ENCODE measurements at regions not wholly inside any gene's neighbourhood (a gene's known extent, or its start where the extent isn't known, plus 50 kb on each side); places are given as distances from the start of the nearest gene placed in this dataset.

GRCh38 chr13:106850973-106851650, 283.2 kb upstream of the ARGLU1 start:
- no peak for DNase-seq (ENCODE audit: missing footprints)
- intact Hi-C loops (cut with DNase I) = no loop called here
- no peak for ATAC-seq

- DNase-seq (ENCODE audit: missing footprints) (no peak), ATAC-seq (no peak)
- intact Hi-C loops (cut with DNase I) = no loop called here
Observed at GRCh38 chr13:106846571-106847448, 278.9 kb upstream of the ARGLU1 start.

- intact Hi-C loops (cut with DNase I) = no loop called here
- ATAC-seq = no peak
- DNase-seq (ENCODE audit: missing footprints) = no peak
Observed at GRCh38 chr13:106836186-106836802, 268.4 kb upstream of the ARGLU1 start.

GRCh38 chr13:106835477-106835876, 267.5 kb upstream of the ARGLU1 start:
- DNase-seq (ENCODE audit: missing footprints) (no peak), ATAC-seq (no peak)
- intact Hi-C loops (cut with DNase I) = no loop called here

- intact Hi-C loops (cut with DNase I) = no loop called here
- DNase-seq (ENCODE audit: missing footprints) (no peak), ATAC-seq (no peak)
Observed at GRCh38 chr13:106821979-106822378, 254.0 kb upstream of the ARGLU1 start.

- no peak for DNase-seq (ENCODE audit: missing footprints)
- intact Hi-C loops (cut with DNase I) = no loop called here
- ATAC-seq = no peak
Observed at GRCh38 chr13:106819413-106820180, 251.7 kb upstream of the ARGLU1 start.

GRCh38 chr13:106818971-106819370, 251.0 kb upstream of the ARGLU1 start:
- intact Hi-C loops (cut with DNase I) = no loop called here
- ATAC-seq = no peak
- DNase-seq (ENCODE audit: missing footprints) = no peak

GRCh38 chr13:106815545-106815944, 247.6 kb upstream of the ARGLU1 start:
- intact Hi-C loops (cut with DNase I) = no loop called here
- DNase-seq (ENCODE audit: missing footprints) (peak; percentile 44), ATAC-seq (no peak)

GRCh38 chr13:106814463-106814862, 246.5 kb upstream of the ARGLU1 start:
- no peak for ATAC-seq
- intact Hi-C loops (cut with DNase I) = no loop called here
- DNase-seq (ENCODE audit: missing footprints) = no peak

- DNase-seq (ENCODE audit: missing footprints) (no peak), ATAC-seq (no peak)
- intact Hi-C loops (cut with DNase I) = no loop called here
Observed at GRCh38 chr13:106810069-106810468, 242.1 kb upstream of the ARGLU1 start.

- intact Hi-C loops (cut with DNase I) = no loop called here
- ATAC-seq (no peak), DNase-seq (ENCODE audit: missing footprints) (no peak)
Observed at GRCh38 chr13:106804991-106805390, 237.1 kb upstream of the ARGLU1 start.

- no peak for DNase-seq (ENCODE audit: missing footprints)
- intact Hi-C loops (cut with DNase I) = no loop called here
- ATAC-seq = no peak
Observed at GRCh38 chr13:106802917-106803316, 235.0 kb upstream of the ARGLU1 start.

GRCh38 chr13:106799781-106800335, 231.9 kb upstream of the ARGLU1 start:
- ATAC-seq (no peak), DNase-seq (ENCODE audit: missing footprints) (no peak)
- intact Hi-C loops (cut with DNase I) = no loop called here

GRCh38 chr13:106797081-106797640, 229.2 kb upstream of the ARGLU1 start:
- intact Hi-C loops (cut with DNase I) = no loop called here
- no peak for DNase-seq (ENCODE audit: missing footprints)
- no peak for ATAC-seq

- intact Hi-C loops (cut with DNase I) = no loop called here
- DNase-seq (ENCODE audit: missing footprints) (no peak), ATAC-seq (no peak)
Observed at GRCh38 chr13:106796280-106797047, 228.5 kb upstream of the ARGLU1 start.

GRCh38 chr13:106795847-106796246, 227.9 kb upstream of the ARGLU1 start:
- intact Hi-C loops (cut with DNase I) = no loop called here
- ATAC-seq (no peak), DNase-seq (ENCODE audit: missing footprints) (no peak)

GRCh38 chr13:106794117-106794516, 226.2 kb upstream of the ARGLU1 start:
- intact Hi-C loops (cut with DNase I) = no loop called here
- ATAC-seq (no peak), DNase-seq (ENCODE audit: missing footprints) (no peak)

- ATAC-seq (no peak), DNase-seq (ENCODE audit: missing footprints) (no peak)
- intact Hi-C loops (cut with DNase I) = no loop called here
Observed at GRCh38 chr13:106789911-106790310, 222.0 kb upstream of the ARGLU1 start.
